HG03457 (cell line): ENCODE measurements at regions not wholly inside any gene's neighbourhood (a gene's known extent, or its start where the extent isn't known, plus 50 kb on each side); places are given as distances from the start of the nearest gene placed in this dataset.

Experiments
- ATAC-seq: cut with Tn5 transposase; IDR thresholded peaks from one replicate; pipeline ENCODE4 v1.9.1; 2021; ENCODE audit warnings: moderate number of reproducible peaks; ENCODE audit not compliant: unreplicated experiment

DNA sequence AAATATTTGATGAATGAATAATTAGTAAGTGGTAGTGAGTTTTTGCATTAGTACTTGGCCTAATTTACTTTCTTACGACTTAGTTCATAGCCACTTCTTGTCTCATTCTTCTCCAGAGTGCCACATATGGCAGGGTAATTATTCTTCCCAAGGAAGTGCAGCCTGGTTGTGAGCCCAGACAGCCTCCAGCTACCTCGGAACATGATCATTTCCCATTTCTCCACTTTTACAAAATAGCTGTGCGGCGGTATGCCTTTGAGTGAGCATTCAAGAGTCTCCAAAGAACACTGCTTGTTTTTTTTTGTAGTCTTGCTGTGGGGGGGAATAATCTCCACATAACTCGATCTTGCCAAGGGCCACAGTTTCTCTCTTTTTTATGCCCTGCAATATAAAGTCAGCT is 765.0 kb downstream of the HDGFL1 start:
- ATAC-seq, result no peak

DNA sequence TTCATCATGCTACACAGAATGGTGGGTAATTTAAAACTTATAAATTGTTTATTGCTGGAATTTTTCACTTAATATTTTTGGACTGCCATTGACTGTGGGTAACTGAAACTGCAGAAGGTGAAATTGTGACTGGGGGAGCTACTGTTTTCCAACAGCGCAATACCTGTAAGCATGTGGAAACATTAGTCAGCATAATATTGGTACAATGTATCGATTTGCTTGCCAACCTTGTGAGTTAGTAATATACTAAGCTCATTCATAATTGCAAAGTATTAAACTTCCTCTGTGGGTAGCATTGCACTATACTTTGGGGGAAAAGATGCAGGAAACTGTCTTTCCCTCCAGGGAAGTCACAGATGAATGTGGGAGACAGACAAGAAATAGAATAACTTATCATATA is 766.5 kb downstream of the HDGFL1 start:
- ATAC-seq, result no peak

DNA sequence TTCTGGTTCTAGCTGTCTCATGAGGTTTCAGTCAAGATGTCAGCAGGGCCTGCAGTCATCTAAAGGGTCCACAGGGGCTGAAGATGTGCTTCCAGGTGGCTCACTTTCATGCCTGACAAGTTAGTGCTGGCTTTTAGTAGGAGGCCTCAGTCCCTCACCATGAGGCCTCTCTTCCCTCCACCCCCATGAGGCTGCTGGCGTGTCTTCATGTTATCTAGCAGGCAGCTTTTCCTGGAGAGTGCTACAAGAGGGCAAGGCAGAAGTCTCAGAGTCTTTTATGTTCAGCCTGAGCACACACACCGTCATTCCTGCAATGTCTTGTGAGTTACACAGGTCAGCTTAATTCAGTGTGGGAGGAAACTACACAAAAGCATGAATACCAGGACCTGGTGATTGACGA is 769.9 kb downstream of the HDGFL1 start:
- ATAC-seq, result no peak

DNA sequence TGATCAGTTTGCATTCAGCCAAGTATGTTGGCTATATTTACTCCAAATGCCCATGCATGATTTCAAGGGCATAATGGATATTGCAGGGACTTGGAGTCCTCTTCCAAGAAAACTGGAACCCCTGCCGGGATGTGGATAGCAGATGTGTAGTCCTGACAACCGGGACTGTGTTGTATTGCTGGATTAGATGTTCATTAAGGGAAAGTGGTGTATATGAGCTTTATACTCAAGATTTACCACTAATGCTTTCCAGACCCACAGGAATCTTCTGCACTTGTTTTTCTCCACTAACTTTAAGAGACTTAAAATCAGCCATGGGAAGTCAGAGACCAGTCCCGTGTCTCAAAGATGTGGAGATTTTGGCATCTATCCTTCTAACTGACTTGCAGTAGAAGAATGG is 770.9 kb downstream of the HDGFL1 start:
- no peak for ATAC-seq

DNA sequence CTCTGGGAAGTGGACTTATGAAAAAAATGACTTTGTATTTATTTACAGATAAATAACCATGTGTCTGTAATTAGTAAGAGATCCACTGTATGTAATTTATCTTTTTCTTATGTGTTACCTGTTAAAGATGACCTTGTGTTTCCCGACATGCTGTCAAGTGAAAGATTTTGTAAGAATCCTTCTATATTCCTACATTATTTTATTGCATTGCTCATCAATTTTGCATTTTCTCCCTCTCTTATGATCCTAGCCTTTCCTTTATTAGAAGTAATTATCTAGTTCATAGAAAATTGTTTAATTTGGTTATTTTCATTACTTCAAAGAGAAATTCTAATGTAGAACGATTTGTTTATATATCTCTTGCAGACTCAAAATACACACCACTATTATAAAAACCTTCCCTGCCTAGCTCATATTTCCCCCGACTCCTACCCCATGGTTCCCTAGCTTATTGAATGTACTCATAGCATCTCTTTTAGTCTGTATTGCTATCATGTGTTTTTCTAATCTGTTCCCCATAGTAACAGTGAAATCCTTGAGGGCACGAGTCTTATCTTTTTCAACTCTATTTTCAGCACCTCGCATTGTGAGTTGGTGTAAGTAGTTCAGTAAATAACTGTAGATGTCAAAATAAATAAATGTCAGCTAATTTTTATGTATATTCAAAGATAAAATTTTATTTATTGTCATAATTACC is 774.4 kb downstream of the HDGFL1 start:
- ATAC-seq, result no peak

DNA sequence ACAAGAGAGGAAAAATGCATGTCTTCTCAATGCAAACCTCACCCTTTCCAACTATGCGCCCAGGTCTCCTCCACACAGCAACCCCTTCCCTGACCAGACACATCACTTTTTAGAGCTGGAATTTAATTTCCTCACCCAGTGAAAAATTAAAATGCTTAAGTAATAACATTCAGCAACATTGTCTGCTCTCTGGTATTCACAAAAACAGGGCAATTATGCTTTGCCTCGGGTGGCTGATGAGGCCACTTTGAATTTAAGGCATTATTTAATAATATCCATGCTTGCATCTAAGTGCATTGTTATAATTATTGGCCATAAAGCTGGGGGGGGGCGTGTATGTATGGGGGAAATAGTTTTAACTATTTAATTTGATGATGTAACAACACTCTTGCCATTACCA is 777.8 kb upstream of the NRSN1 start:
- ATAC-seq, result no peak

DNA sequence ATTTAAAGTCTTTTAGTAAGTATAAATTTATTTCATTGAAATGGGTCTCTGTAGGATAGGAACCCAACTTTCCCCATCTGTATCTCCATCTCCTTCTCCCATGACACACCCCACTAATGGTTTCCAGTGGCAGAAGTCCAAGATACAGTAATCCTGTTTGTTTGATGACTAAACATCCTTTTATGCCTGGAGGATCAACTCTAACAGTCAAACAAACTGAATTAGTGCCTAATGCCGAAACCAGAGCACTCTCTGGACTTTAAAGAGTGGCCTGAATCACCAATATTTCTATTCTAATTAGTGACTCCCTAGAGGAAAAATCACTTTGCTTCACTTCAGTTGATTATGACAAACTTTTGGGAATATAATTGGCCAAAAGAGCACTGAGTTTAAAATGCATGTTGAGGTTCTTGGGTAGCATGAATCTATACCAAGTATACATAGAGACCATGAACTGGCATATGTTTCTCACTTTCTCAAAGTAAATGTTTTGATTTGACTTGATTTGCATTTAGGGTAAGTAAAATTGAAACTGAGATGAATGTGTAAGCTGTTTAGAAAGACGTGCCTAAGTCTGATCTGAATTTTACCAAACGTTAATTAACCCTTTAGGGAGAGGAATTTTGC is 776.4 kb upstream of the NRSN1 start:
- no peak for ATAC-seq

DNA sequence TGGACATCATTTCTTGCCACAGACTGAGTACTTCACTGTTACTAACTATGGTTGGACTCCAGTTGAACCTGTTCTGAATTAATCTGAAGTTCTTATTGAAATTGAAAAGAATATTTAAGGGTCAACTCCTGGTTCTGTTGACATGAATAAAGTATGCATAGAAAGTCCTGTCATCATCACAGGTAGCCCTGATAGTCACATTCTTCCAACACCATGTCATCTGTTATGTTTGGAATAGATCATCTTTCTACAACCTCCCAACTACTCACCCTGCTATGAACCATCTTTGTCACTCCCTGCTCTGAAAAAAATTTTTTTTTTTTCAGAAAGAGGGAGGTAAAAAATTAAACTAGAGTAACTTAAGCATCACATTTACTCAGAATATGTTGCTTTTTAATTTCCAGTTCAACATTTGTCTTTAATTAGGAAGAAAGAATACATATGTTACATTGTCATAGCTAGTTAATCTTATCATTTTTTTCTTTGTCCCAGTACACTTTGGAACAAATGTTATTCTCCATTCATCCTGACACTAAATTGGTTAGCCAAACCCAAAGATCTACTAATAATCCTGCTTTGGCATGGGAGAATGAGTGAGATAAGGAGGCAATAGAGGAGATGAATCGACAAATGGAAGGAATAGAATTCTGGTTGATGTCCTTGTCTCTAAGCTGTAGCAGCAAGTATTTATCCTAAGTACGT is 775.1 kb upstream of the NRSN1 start:
- no peak for ATAC-seq

DNA sequence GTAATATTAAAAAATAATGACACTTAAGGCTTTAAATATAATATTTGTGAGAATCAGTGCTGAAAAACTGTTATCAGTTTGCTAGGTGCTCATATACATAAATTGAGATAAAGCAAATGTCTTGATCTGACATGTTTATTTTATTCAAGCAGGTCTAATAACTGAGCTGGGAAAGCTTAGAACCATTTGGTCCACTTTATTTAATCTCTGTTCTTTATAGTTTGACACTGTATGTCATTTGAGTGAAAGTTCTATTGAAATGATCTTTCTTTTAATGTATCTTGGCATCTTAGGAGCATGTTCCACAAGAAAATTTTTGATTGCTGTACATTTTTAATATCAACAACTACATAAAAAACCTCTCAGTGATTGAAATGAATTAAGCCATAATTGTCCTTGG is 772.0 kb upstream of the NRSN1 start:
- no peak for ATAC-seq

DNA sequence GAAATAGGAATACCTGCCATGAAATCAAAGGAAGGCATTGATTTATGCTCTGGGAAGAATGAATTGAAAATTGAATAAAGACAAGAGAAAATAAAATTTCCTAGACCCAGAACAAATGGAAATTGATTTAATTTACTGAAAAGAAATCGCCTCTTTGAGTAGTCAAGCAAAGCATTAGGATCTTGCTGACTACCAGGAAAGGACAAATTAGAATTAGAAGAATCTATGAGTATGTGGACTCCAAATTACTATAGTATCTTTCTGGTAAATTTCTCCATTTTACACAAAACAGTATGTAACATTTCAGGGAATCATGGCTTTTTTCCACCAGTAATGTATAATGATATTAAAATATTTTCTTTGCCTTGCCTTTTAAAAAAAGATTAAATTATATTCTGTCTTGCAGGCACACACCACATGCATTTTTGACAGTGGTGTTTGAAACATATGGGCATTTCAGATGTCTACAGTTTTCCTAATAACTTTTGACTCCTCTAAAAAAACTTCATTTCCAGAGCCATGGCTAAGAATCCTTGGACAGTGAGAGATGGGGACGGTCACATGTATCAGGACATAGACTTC is 768.7 kb upstream of the NRSN1 start:
- ATAC-seq, result no peak

DNA sequence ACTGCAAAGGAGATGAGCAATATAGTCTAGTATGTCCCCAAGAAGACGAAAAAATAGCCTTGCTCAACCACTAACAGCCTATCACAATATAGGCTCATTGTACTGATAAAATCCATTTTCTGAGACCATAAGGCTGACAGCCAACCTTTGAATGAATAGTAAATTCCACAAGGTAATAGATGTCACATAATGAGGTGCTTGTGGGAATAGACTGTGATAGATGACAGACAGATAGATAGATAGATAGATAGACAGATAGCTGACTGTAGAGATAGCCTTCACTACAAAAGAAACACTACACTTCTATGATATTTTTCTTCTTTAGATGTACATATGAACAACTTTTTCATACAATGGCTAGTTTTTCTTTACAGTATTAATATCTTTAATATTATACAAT is 760.3 kb upstream of the NRSN1 start:
- ATAC-seq, result no peak

DNA sequence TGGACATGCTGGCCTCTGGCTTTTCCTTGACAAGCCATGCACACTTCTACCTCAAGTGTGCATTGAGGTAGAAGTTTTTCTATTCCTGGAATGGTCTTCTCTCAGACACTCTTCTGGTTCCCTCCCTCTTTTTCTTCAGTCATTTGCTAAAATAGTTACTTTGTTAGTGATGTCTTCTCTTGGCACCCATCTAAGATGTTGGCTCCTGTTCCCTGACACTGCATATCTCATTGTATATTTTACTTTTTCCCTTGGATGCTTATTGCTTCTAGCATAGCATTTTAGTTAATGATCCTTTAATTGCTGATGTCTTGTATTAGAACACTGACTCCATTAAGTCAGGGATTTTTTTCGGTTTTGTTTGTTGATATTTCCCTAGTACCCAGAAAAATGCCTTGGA is 758.7 kb upstream of the NRSN1 start:
- no peak for ATAC-seq

DNA sequence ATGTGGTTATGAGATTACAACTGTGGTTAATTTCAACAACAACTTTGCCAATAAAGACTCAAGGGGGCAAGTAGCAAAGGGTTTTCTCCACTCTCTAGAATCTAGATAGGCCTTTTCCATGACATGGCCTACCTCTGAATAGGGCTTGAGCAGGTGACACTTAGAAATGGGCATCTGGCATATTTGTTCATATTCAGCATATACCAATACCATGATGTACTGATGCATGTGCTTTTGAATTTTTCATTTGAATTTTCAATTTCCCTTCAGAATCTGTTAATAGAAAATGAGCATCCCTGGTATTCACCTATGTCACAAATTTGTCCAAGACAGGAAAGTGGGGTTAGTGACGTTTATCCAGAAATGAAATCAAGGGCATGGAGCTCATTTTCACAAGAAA is 757.5 kb upstream of the NRSN1 start:
- no peak for ATAC-seq

DNA sequence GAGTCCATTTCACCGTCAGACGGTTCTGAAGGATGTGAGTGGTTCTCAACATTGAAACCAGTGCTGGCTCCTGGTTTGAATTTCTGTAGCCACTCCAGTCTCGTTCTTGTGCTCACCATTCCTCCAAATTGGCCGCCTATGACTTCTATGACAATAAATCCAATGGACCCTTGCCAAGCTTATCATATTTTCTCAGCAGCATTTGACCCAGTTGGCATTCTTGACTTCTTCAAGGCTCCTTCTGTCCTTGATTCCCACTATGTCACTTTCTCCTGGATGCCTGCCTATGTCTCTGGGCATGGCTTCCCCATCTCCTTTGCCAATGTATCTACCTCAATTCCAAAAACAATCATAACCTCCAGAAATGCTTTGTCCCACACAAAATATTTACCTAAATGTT is 756.0 kb upstream of the NRSN1 start:
- ATAC-seq, result no peak

DNA sequence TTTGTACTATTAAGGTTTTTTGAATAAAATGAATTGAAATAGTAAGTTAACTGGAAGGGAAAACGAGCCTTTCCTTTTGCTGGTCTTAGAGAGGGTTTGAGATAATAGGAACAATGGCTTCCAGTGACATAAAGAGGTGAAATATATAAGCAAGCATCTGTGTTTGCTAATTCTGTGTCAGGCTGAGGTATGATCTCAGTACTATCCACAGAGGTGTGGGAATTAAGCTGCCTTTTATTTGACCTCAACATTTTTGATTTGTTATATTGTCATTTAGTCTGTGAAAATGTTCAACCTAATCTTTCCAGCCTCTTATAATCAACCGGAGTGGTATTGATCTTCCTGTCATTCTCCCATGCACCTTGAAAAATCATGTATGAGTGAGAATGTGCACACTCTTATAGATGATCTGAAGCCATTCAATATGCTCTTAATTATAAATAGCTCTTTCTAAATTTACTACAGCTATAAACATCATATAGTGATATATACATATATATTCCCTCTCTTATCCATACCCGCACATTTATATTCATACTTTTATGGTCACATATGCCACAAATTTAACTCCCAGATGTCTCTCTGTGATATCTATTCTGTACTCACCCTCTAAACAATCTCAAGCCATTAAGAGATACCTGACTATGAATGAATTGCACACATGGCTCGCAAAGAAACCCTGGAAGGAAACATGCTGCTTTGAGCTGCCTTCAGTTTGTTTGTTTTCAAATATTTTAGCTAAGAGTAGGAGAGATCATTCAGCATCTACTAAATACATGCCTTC is 754.7 kb upstream of the NRSN1 start:
- ATAC-seq, result no peak

DNA sequence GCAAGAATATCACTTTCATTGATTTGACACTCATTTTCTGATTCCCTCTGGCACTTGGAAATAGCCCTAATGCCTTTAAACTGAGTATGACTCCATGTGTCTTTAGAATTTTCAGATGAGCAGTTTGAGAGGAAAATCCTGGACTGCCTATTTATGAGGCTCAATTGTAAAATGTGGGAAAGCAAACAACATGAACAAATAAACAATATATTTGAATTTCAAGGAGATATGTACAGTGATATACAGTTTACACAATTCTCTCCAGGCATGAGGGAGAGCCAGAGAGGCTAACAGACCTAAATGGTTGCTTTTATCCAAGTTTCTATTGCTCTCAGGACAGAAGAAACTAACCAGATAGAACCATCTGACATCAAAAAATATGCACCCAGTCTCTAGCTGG is 748.2 kb upstream of the NRSN1 start:
- no peak for ATAC-seq

DNA sequence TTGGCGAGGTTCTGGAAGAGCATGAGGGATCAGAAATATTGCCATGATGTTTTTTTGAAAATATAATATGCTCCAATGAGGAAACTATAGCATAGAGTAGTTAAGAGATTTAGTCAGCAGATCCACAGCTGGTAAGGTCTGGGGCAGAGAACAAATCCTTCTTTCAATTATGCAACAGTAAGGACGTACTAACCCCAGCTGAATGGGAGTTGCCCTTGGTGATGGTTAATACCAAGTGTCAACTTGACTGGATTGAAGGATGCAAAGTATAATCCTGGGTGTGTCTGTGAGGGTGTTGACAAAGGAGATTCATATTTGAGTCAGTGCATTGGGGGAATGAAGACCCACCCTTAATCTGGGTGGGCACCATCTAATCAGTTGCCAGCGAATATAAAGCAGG is 745.5 kb upstream of the NRSN1 start:
- no peak for ATAC-seq

DNA sequence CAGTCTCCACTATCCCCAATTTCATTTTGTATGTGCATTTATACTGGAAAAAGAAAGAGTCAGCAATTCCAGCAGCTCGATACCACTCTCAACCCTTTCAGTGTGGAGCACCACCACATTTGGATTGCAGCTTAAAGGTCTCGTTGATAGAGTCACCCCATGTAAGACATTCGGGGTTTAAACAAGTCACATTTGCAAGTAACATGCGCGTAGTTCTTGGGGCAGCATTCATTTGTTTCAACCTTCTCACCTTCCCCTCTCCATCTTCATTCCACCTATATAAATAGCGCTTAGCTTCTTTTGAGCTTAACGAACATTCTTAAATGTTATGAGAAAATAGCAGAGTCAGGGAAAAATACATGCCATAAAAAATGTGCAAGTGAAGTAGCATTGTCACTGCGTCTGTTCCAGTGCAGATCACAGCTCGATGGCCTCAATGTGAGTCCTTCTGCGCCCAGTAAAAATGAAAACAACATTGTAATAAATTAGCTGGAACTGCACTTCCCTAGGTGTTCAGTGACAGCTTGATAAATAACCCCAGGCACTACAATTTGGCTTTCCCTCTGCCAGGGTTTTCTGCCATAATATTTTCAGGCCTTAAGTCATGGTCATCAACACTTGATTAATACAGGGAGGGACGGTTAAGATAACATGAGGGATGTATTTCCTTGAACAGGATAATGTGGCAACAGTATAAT is 737.8 kb upstream of the NRSN1 start:
- ATAC-seq, result no peak

DNA sequence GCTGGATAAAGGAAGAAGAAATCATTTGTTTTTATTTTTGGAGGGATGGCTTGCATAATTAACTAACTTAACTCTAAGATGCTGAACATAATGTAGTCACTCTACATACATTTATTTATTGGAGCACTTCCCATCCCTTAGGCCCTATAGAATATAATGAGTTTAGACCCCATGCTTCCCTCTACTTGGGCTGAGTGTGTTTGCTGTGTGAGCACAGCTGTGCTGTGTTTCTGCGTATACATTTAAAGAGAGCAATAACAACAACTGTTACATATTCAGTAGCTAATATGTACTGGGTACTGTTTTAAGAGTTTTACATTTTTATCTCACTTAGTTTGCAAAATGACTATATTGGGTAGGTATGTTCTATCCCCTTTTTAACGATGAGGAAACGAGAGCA is 736.6 kb upstream of the NRSN1 start:
- no peak for ATAC-seq

DNA sequence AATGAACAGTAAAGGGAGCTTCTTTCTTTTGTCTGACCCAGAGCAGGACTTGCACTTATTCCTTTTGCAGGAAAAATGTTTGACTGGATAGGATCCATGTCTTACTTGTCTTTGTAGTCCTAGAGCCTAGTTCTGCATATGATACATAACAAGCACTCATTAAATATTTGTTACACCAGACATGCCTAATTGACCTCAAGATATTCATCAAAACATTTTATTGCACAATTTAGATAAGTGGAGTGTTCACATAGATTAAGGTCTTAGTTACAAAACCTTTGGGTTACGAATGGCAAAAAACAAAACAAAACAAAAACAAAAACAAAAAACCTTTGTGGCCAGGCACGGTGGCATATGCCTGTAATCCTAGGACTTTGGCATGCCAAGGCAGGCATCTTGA is 735.8 kb upstream of the NRSN1 start:
- ATAC-seq, result no peak

DNA sequence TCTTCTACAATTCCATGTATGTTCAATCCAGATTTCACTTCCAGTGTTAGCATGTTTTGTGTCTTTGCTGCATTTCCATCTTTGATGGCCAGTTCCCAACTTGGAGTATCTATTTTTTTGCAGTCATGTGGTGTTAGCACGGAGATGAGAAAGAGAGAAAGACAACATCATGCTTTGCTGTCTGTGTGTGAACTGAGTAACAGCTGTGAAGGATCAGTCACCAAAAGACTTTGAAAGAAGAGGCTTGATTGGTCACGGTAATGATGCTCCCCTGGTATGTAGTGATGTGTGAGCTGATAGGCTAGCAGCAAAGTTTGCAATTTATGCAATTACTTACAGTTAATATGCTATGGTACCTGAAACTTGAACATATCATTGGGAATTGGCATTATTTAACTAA is 731.3 kb upstream of the NRSN1 start:
- ATAC-seq, result no peak
